Tibial nerve (tissue), 4 donors: ENCODE measurements at regions not wholly inside any gene's neighbourhood (a gene's known extent, or its start where the extent isn't known, plus 50 kb on each side); places are given as distances from the start of the nearest gene placed in this dataset.

Source experiments
- EP300 ChIP-seq, 2 donors: sonication (generic); formaldehyde crosslinking; IDR thresholded peaks; one replicate each; pipeline ENCODE4 v1.6.1; 2017; ENCODE audit warnings: antibody characterized with exemption in 2 of 2, mild to moderate bottlenecking in 1 of 2
- TF ChIP-seq, protein P1 (sequence below), 5 experiments: fragments of 200-600 bp in 3 of 5; fragments of 450-650 bp in 2 of 5; sonication (generic) in 3 of 5; IDR thresholded peaks; one replicate each; pipeline ENCODE4 v1.5.1; 2016 to 2019; ENCODE audit warnings: antibody characterized with exemption in 5 of 5, mild to moderate bottlenecking in 3 of 5, moderate library complexity in 2 of 5

DNA sequence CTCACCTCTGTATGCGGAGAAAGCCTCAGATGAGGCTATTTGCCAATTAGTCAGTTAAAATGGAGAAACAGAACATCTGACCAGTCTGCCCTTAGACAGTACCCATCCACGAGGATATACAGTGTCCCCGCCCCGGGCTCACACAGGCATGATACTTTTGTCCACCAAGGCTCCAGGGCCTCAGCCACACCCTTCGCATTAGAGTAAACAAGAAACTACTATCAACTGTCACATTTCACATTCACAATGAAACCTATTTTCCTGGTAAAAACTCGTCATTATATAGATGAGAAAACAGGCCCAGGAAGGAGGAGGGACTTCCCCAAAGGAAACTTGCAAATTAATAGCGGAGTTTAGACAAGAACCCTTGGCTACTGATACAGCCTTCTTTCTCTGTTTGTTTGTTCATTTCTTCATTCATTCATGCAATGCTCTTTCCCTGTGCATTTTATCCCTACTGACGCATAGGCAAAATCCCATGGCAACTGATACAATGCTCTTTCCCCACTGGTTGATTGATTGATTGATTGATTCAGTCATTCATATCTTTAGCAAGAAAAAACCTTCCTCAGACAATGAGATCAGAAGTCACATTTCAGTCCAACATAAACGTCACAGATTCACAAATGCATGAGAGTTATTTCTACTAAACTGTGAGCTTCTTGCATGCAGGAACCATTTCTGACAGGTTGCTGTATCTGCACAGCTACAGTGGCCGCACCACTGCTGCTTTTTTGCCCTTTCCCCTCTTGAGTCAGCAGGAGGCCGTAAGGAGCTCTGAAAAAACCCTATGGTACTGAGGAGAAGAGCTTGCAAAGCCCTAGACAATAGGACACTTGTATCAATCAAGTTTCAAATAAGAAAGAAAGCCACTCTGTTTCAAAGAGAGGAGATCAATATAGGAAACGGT lies 777.1 kb downstream of the RNF144A start:
- TF ChIP-seq, protein P1, sequence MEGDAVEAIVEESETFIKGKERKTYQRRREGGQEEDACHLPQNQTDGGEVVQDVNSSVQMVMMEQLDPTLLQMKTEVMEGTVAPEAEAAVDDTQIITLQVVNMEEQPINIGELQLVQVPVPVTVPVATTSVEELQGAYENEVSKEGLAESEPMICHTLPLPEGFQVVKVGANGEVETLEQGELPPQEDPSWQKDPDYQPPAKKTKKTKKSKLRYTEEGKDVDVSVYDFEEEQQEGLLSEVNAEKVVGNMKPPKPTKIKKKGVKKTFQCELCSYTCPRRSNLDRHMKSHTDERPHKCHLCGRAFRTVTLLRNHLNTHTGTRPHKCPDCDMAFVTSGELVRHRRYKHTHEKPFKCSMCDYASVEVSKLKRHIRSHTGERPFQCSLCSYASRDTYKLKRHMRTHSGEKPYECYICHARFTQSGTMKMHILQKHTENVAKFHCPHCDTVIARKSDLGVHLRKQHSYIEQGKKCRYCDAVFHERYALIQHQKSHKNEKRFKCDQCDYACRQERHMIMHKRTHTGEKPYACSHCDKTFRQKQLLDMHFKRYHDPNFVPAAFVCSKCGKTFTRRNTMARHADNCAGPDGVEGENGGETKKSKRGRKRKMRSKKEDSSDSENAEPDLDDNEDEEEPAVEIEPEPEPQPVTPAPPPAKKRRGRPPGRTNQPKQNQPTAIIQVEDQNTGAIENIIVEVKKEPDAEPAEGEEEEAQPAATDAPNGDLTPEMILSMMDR (IDR thresholded peaks at IDR 0.05): no peak
- no peak for TF ChIP-seq EP300 (IDR thresholded peaks at IDR 0.05)
